ENCODE measurements at regions not wholly inside any gene's neighbourhood (a gene's known extent, or its start where the extent isn't known, plus 50 kb on each side); places are given as distances from the start of the nearest gene placed in this dataset.

GRCh38 chr11:45454917-45455401 is 168.8 kb upstream of the SYT13 start:
- no peak for TF ChIP-seq CTCF (IDR thresholded peaks at IDR 0.05; ENCODE audit: borderline replicate concordance, extremely low read depth, low read length, poor library complexity, severe bottlenecking)
- TF ChIP-seq EZH2 (IDR thresholded peaks at IDR 0.05; ENCODE audit: borderline replicate concordance, low read depth, low read length, severe bottlenecking): no peak

Measured in DND-41 (cell line).